Heart left ventricle (tissue), 13 donors: ENCODE measurements at regions not wholly inside any gene's neighbourhood (a gene's known extent, or its start where the extent isn't known, plus 50 kb on each side); places are given as distances from the start of the nearest gene placed in this dataset.

Experiments
- POLR2A ChIP-seq, 2 donors: fragments of 450-650 bp; IDR thresholded peaks; one replicate each; pipeline ENCODE4 v1.6.1; 2017; ENCODE audit warnings: antibody characterized with exemption in 2 of 2, mild to moderate bottlenecking in 2 of 2, moderate library complexity in 2 of 2
- TF ChIP-seq, protein P1 (sequence below), 12 donors: fragments of 200-600 bp; sonication (generic) in 4 of 12; IDR thresholded peaks; one replicate each; pipeline versions ENCODE4 v1.5.0 to v1.8.0; 2018 to 2022; ENCODE audit warnings: antibody characterized with exemption in 12 of 12, mild to moderate bottlenecking in 5 of 12
- donor health status: ischemic (EF 13 %, LVEDD 7.1; RV severe dilation, severe dysfunction).
- donor health status: DM: no; HTN: yes; CAD: no.
- donor health status: DM: no; HTN: no; CAD: no.
- donor health status: ischemic (EF 25% LVEDD 6.9; RV normal size, moderate dysfunction).
- donor health status: ischemic (EF 25% LVEDD 5.7; RV mildly dilated, moderate dysfunction).
- donor health status: ischemic (EF 35%, LVEDD 5.7; RV mildly dilated, moderate dysfunction).
- donor health status: nonischemic (EF 11% LVEDD 7.7; RV severe dilation, severe dysfunction).
- donor health status: DM: yes; HTN: yes; CAD: no.
- donor health status: PGD.
- donor health status: ischemic (EF 29% LVEDD 5.4; RV normal size, mild dysfunction).
- donor health status: nonischemic (EF 23%, LVEDD 6.1; RV moderate dilation, normal function).

- TF ChIP-seq, protein P1, sequence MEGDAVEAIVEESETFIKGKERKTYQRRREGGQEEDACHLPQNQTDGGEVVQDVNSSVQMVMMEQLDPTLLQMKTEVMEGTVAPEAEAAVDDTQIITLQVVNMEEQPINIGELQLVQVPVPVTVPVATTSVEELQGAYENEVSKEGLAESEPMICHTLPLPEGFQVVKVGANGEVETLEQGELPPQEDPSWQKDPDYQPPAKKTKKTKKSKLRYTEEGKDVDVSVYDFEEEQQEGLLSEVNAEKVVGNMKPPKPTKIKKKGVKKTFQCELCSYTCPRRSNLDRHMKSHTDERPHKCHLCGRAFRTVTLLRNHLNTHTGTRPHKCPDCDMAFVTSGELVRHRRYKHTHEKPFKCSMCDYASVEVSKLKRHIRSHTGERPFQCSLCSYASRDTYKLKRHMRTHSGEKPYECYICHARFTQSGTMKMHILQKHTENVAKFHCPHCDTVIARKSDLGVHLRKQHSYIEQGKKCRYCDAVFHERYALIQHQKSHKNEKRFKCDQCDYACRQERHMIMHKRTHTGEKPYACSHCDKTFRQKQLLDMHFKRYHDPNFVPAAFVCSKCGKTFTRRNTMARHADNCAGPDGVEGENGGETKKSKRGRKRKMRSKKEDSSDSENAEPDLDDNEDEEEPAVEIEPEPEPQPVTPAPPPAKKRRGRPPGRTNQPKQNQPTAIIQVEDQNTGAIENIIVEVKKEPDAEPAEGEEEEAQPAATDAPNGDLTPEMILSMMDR (IDR thresholded peaks at IDR 0.05) = no peak
- TF ChIP-seq POLR2A (IDR thresholded peaks at IDR 0.05) = no peak
Observed at GRCh38 chr19:31937983-31938382, 407.4 kb upstream of the ZNF507 start.
